ENCODE measurements at regions not wholly inside any gene's neighbourhood (a gene's known extent, or its start where the extent isn't known, plus 50 kb on each side); places are given as distances from the start of the nearest gene placed in this dataset.
A peak's percentile ranks its signal among the peaks of the same experiment; 100 is the strongest.

DNA sequence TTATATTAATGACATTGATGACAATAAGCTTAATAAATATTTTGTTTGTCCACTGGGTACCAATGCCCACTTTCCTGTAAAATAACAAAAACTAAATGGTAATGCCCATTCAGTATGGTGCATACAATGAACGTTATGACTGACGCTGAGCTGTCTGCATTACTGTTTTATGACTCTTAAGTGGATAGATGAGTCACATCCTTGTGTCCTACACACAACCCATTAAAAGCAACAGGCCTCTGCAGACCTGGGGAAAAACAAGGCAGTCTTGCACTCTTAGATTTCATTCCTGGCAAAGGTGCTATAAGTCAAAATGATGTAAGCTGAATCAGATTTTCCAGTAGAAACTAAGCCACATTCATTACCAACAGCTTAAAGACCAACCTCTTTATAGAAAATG lies 176.3 kb upstream of the TMEM45B start (continued):
- TF ChIP-seq ZFX (IDR thresholded peaks at IDR 0.05) = no peak

GRCh38 chr11:129640671-129641070 lies 175.0 kb upstream of the TMEM45B start:
- POLR2A ChIA-PET = no interaction called here
- intact Hi-C loops (cut with micrococcal nuclease) = no loop called here
- H3K4me1 ChIP-seq (ENCODE audit: control insufficient read depth in 1 of 2, insufficient read depth in 2 of 2, low read length in 2 of 2) = peaks cover 14 to 77% of the 10 kb centered on the region in 2 experiments
- DNase-seq (ENCODE audit: low read depth, low spot score) (no peak), ATAC-seq (no peak)
- no peaks in the 10 kb centered on the region for H3K9me3 ChIP-seq (ENCODE audit: control insufficient read depth in 1 of 2, insufficient read depth in 1 of 2, low read depth in 1 of 2, low read length in 2 of 2)
- no peaks in the 10 kb centered on the region for H4K20me1 ChIP-seq (ENCODE audit: insufficient read depth)
- H3K9me2 ChIP-seq (ENCODE audit: insufficient read depth) = no peaks in the 10 kb centered on the region
- peak overlapping the region; percentile 97 for H2AFZ ChIP-seq (ENCODE audit: low read depth, low read length, poor library complexity, severe bottlenecking)
- H3K79me2 ChIP-seq (ENCODE audit: insufficient read depth, low read length) = no peaks in the 10 kb centered on the region
- CTCF ChIA-PET = no interaction called here
- H3K4me2 ChIP-seq (ENCODE audit: low read length) = peak overlapping the region; percentile 59; the same call in 1 of the 2 replicates
- RAD21 ChIA-PET (ENCODE audit: low non-redundant PET in 1 of 2, low total read pairs in 2 of 2, uncharacterized antibody in 2 of 2, unreplicated experiment in 2 of 2) = no interaction called here
- H3K27ac ChIP-seq (ENCODE audit: low read depth, low read length) = no peak overlapping the region
- H3K27me3 ChIP-seq (ENCODE audit: insufficient read depth, low read length) = no peaks in the 10 kb centered on the region
- H3K36me3 ChIP-seq (ENCODE audit: control insufficient read depth in 1 of 2, insufficient read depth in 2 of 2, low read length in 2 of 2) = no peaks in the 10 kb centered on the region
- no peak overlapping the region for H3K4me3 ChIP-seq (replicated peaks in 1 of 2; ENCODE audit: low read depth in 1 of 2, low read length in 2 of 2)
- TF ChIP-seq CTCF (IDR thresholded peaks at IDR 0.05 in 2 of 3, conservative IDR thresholded peaks at IDR 0.05 in 1 of 3; ENCODE audit: borderline replicate concordance in 1 of 3, insufficient read depth in 1 of 3, low read depth in 2 of 3, low read length in 2 of 3) (no peak), EZH2phosphoT487 (IDR thresholded peaks at IDR 0.05; ENCODE audit: borderline replicate concordance) (no peak), CBX3 (IDR thresholded peaks at IDR 0.05; ENCODE audit: low read depth) (no peak), CEBPB (IDR thresholded peaks at IDR 0.05; ENCODE audit: low read depth) (no peak), TCF7L2 (IDR thresholded peaks at IDR 0.05; ENCODE audit: borderline replicate concordance, extremely low read depth, insufficient read depth, insufficient read length) (no peak), EZH2 (IDR thresholded peaks at IDR 0.05) (no peak)
- TF ChIP-seq, protein P1, sequence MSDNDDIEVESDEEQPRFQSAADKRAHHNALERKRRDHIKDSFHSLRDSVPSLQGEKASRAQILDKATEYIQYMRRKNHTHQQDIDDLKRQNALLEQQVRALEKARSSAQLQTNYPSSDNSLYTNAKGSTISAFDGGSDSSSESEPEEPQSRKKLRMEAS (IDR thresholded peaks at IDR 0.05) = no peak
- TF ChIP-seq, protein P2, sequence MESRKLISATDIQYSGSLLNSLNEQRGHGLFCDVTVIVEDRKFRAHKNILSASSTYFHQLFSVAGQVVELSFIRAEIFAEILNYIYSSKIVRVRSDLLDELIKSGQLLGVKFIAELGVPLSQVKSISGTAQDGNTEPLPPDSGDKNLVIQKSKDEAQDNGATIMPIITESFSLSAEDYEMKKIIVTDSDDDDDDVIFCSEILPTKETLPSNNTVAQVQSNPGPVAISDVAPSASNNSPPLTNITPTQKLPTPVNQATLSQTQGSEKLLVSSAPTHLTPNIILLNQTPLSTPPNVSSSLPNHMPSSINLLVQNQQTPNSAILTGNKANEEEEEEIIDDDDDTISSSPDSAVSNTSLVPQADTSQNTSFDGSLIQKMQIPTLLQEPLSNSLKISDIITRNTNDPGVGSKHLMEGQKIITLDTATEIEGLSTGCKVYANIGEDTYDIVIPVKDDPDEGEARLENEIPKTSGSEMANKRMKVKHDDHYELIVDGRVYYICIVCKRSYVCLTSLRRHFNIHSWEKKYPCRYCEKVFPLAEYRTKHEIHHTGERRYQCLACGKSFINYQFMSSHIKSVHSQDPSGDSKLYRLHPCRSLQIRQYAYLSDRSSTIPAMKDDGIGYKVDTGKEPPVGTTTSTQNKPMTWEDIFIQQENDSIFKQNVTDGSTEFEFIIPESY (IDR thresholded peaks at IDR 0.05; ENCODE audit: extremely low read depth, insufficient replicate concordance, low read length) = no peak
- BruUV-seq (replicated peaks) = no TSS peak
- H3K9ac ChIP-seq (ENCODE audit: low read length) = no peak overlapping the region

Data from HCT116 (cell line).